ENCODE measurements at regions not wholly inside any gene's neighbourhood (a gene's known extent, or its start where the extent isn't known, plus 50 kb on each side); places are given as distances from the start of the nearest gene placed in this dataset.
"Not testable (repeated sequence)": the region's sequence is repeated elsewhere in the genome, so short reads cannot be mapped to it uniquely, and the experiment has no call there.

DNA sequence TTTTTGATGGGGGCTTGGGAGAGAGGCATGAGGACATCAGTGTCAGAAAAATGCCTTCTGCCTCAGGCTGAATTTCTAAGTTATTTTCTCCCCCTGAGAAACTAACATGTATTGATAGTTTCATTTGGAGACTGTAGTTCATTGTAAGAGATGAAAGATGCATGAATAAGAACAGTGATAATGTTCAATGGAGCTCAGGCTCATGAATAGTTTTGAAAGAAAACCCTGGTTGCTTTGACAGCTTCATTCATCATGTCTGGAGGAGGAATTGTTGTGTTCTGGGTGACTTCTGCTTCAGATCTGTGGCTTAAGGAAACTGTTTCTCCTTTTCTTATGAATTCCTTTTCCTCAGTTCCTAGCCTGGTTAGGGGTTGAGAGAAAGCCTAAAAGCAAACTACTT lies 204.0 kb upstream of the LRRC3B start:
- DNase-seq: no peak

- no peak for DNase-seq
Observed at GRCh38 chr3:26422415-26422814, 200.2 kb upstream of the LRRC3B start.

- no peak for DNase-seq
Observed at GRCh38 chr3:26425076-26425475, 197.5 kb upstream of the LRRC3B start.

DNA sequence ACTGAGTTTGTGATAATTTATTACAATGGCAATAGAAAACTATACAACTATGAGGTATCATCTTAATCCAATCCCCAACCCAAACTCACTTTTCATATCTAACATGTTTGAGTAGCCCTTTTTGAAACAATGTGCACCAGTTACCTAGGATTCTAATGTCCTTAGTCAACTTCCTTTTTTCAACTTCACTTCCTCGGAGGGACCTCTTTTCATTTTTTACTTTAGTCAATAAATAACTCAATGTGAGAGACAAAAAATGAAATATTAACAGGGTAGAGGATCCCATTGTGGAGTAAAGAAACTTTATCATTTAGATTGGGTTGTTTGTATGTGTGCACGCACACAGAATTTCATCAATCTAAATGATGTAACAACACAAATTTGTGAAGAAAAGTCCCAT lies 193.6 kb upstream of the LRRC3B start:
- DNase-seq: no peak

DNA sequence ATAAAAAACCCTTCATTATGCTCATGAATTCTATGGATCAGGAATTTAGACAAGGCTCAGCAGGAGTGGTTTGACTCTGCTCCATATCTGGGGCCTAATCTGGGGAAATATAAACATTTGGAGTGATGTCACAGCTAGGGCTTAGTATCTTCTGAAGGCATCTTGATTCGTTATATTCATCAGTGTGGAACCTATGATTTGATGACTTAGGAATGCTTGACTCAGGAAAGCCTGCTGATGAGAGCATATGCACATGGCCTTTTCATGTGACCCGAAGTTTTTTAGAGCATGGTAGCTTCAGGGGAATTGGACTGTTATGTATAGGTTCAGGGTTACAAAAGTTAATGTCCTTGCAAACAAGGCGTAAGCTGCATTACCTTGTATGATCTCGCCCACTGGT lies 184.9 kb upstream of the LRRC3B start:
- no peak for DNase-seq

- no peak for DNase-seq
Observed at GRCh38 chr3:26438325-26438940, 184.1 kb upstream of the LRRC3B start.

DNA sequence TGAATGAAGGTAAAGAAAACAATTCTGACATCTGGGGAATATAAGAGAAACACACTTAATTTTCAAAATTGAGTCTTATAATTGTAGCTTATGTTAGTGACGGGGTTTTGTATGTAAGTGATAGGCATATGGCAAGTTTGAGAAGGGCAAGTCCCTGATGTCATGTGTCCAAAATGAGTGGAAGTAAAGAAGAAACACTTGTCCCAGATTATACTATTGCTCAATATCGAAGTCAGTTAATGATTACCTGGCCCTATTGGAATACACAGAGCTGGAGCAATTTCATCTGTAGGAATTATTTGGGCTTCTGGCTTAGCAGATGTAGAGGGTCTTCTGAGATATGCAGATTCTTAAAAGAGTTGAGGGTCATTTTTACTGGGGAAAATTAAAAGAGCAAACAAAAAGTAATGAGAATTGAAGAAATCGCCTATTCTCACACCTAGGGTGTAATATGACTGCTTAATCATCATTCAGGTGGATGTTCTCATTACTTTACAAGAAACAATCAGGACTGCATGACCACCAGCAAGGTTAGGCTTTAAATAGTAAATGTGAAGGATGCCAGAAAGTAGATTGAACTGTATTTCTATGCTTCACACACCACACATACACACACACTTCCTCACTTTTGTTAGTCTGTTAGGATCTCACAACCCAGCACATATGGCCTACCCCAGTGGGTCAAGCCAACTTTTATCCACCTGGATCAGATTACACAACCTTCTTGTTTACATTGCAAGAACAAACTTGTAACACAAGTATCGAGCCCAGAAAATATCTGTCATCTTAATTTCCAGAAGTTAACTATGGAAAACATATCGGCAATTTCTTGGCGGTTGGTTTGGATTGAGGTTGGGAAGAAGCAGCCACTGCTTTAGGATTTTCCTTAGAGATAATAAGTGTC lies 183.3 kb upstream of the LRRC3B start:
- no peak for DNase-seq

- no peak for DNase-seq
Observed at GRCh38 chr3:26449996-26450395, 172.6 kb upstream of the LRRC3B start.

DNA sequence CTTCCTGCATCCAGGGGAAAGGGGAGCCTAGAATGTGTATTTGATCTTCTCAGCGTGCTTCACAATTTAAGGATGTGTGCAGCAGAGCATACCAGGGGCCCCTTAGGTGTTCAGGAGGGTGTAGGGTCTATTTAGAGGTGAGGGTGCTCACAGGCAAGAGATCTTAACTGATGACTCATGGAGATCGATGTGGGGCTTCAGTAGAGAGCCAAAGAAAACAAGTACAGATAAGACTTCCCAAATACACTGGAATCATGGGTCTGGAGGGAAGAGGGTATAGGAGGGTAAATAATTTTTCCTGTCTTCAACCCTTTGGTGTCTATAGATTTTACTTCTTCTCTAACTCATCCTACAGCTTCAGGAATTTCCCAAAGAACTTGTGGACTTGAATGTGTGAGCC lies 170.2 kb upstream of the LRRC3B start:
- DNase-seq: no peak

GRCh38 chr3:26460985-26461384 lies 161.6 kb upstream of the LRRC3B start:
- DNase-seq: no peak

DNA sequence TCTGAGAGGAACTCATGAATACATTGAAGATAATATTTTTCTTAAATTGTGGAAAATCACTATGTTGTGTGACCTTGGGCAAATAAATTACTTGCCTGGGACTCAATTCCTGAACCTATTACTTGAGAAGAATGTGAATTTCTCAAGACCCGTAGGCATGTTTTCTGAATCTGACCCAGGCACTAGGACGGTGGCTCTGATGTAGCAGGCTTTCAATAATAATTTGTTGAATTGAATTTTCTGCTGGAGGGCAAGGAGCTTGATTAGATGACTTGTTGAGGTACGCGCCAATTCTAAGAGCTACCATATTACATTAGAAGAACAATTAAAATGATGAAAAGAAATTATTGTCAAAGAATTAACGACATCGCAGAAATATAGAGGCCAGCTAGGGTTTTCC lies 150.2 kb upstream of the LRRC3B start:
- DNase-seq: no peak

- DNase-seq: no peak
Observed at GRCh38 chr3:26474706-26475105, 147.9 kb upstream of the LRRC3B start.

DNA sequence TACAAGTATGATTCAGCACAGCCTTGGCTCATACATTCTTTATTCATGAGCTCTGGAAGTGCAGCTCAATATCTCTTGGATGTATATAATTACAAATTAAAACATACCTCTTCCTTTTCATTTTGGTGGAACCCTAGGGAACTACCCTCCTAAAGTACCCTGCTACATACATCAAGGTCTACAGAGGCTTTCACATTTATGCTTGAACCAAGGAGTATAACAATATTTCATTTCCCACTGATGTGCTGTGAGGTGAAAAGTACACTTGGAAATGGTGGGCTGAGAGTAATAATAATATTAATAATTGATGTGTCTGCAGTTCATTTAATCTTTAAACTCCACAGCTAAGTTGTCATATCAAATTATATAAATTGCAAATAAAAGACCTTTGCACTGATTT lies 142.2 kb upstream of the LRRC3B start:
- DNase-seq: no peak

DNA sequence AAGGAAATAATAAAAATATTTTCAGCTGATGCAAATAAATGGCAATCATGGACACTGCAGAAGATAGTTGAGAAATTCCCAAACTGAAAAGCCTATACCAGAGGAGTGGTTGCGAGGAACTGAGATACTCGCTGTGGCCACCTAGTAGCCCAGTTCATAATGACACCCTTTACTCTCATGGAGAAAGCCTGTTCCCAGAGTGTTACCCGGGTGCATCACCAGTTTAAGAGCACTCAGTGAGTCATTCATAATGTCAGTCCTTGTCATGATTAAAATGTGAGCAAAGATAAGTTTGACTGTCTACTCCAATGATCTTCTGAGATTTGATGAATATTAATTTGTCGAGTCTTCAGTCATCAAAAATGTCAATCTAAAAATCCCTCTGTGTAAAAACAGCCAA lies 138.4 kb upstream of the LRRC3B start:
- DNase-seq: no peak

DNA sequence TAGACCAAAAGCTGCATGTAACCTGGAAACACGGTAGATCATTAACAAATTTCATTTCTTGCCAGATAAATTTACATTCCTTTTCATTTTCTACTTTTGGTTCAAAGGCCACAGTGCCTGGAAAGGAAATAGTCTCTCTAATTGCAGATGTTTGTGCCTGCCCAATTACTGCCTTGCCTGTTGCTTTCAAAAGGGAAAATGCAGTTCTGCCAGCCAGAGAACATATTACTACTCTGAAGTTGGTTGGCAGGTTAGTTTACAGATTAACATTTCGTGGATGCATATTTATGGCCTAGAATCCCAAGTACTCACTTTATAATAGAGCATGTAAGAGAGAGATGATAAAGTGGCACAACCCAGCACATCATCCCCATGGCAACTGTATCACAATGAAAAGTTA lies 124.3 kb upstream of the LRRC3B start:
- no peak for DNase-seq

DNA sequence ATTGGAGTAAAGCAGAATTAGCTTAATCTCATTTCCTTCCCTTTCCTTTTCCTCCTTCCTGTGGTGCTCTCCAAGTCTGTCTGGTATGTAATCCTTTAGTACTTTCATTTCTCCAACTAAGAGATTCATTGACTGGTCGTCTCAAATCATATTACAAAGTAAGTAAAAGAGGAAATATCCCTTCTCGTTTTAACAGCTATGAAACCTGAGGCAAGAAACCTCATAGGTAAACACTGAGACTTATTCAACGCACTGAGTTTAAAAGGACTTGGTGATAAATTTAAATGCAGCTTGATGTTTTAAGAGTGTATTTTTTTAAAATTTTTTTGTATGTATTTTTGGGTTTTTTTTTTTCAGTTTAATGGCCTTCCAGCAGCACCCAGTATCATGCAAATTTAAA lies 117.2 kb upstream of the LRRC3B start:
- no peak for DNase-seq

- not testable (repeated sequence) for DNase-seq
Observed at GRCh38 chr3:26514445-26515029, 108.0 kb upstream of the LRRC3B start.

- no peak for DNase-seq
Observed at GRCh38 chr3:26515351-26515750, 107.2 kb upstream of the LRRC3B start.

GRCh38 chr3:26521261-26521660 lies 101.3 kb upstream of the LRRC3B start:
- DNase-seq: no peak

GRCh38 chr3:26522919-26523318 lies 99.7 kb upstream of the LRRC3B start:
- no peak for DNase-seq

- no peak for DNase-seq
Observed at GRCh38 chr3:26525013-26525412, 97.6 kb upstream of the LRRC3B start.

DNA sequence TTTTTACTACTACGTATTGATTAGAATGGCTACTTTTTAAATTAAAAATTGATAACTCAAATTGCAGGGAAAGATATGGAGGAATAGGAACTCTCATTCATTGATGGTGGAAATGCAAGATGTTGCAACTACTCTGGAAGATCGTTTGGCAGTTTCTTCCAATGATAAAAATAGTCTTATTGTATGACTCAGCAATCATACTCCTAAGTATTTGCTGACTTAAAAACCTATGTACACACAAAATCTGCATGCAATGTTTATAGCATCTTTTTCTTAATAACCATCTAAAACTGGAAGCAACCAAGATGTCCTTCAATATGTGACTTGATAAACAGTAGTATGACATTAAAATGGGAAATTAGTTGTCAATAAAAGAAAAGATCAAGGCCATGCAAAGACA lies 87.4 kb upstream of the LRRC3B start:
- DNase-seq: no peak

DNA sequence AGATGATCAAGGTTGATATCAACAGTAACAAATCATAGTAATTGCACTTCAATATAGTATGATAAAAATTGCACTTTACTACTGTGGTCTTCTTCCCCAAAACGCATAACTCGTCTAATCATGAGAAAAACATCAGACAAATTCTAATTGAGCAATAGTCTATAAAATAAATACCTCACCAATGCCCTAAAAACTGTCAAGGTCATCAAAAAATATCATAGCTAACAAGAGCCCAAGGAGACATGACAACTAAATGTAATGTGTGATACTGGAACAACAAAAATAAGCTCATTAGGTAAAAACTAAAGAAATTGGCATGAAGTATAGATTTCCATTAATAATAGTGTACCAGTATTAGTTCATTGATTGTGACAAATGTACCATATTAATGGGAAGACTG lies 85.6 kb upstream of the LRRC3B start:
- no peak for DNase-seq

- no peak for DNase-seq
Observed at GRCh38 chr3:26550413-26550812, 72.2 kb upstream of the LRRC3B start.
